OCI-LY1 (cell line): ENCODE measurements at regions not wholly inside any gene's neighbourhood (a gene's known extent, or its start where the extent isn't known, plus 50 kb on each side); places are given as distances from the start of the nearest gene placed in this dataset.

Experiments
- EZH2 ChIP-seq: fragments of 200-600 bp; sonication (generic), shearing (Covaris generic); IDR thresholded peaks from 2 replicates; pipeline ENCODE4 v1.8.0; 2017; ENCODE audit warnings: borderline replicate concordance, mixed run types, mild to moderate bottlenecking, antibody characterized with exemption, low read length, moderate library complexity, mixed read lengths
- TF ChIP-seq, protein P1 (sequence below): fragments of 200-600 bp; sonication (generic), shearing (Covaris generic); IDR thresholded peaks from 2 replicates; pipeline ENCODE4 v1.5.1; 2017; ENCODE audit warnings: mild to moderate bottlenecking, antibody characterized with exemption, low read length, moderate library complexity, mixed read lengths

DNA sequence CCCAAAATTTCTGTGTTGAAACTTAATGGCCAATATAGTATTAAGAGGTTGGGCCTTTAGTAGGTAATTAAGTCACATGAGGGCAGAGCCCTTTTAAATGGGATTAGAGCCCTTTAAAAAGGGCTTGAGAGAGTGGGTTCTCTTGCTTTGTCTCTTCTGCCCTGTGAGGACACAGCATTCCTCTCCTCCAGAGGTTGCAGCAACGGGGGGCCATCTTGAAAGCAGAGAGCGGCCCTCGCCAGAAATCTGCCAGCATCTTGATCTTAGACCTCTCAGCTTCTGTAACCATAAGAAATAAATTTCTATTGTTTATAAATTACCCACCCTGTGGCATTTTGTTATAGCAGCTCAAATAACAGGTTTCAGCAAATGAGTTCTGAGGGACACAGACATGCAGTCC, 305.0 kb upstream of the LRP1B start:
- TF ChIP-seq, protein P1, sequence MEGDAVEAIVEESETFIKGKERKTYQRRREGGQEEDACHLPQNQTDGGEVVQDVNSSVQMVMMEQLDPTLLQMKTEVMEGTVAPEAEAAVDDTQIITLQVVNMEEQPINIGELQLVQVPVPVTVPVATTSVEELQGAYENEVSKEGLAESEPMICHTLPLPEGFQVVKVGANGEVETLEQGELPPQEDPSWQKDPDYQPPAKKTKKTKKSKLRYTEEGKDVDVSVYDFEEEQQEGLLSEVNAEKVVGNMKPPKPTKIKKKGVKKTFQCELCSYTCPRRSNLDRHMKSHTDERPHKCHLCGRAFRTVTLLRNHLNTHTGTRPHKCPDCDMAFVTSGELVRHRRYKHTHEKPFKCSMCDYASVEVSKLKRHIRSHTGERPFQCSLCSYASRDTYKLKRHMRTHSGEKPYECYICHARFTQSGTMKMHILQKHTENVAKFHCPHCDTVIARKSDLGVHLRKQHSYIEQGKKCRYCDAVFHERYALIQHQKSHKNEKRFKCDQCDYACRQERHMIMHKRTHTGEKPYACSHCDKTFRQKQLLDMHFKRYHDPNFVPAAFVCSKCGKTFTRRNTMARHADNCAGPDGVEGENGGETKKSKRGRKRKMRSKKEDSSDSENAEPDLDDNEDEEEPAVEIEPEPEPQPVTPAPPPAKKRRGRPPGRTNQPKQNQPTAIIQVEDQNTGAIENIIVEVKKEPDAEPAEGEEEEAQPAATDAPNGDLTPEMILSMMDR = no peak
- TF ChIP-seq EZH2 = no peak
